22Rv1 (cell line): ENCODE measurements at regions not wholly inside any gene's neighbourhood (a gene's known extent, or its start where the extent isn't known, plus 50 kb on each side); places are given as distances from the start of the nearest gene placed in this dataset.

ENCODE experiments used
- CTCF ChIP-seq: fragments of 450-650 bp; IDR thresholded peaks from 2 replicates; pipeline ENCODE4 v1.5.1; 2017; ENCODE audit warnings: mild to moderate bottlenecking
- ZFX ChIP-seq: fragments of 450-650 bp; IDR thresholded peaks from 2 replicates; pipeline ENCODE4 v1.6.1; 2017; ENCODE audit warnings: antibody characterized with exemption, borderline replicate concordance

- TF ChIP-seq CTCF (no peak), ZFX (no peak)
Observed at GRCh38 chr4:38387819-38388218, 276.2 kb upstream of the KLF3 start.
